ENCODE measurements at regions not wholly inside any gene's neighbourhood (a gene's known extent, or its start where the extent isn't known, plus 50 kb on each side); places are given as distances from the start of the nearest gene placed in this dataset.

GRCh38 chr3:5568451-5568850 is 380.9 kb downstream of the EDEM1 start:
- no peak overlapping the region for H3K27ac ChIP-seq (replicated peaks)
- DNase-seq: no peak
- TF ChIP-seq CTCF (IDR thresholded peaks at IDR 0.05; ENCODE audit: borderline replicate concordance): no peak
- H3K9me3 ChIP-seq (replicated peaks): peaks cover 29% of the 10 kb centered on the region
- no peak overlapping the region for H3K4me3 ChIP-seq
- intact Hi-C loops (cut with micrococcal nuclease): no loop called here
- H3K27me3 ChIP-seq (ENCODE audit: low read depth): no peaks in the 10 kb centered on the region
- H3K4me1 ChIP-seq: no peaks in the 10 kb centered on the region
- no peaks in the 10 kb centered on the region for H3K36me3 ChIP-seq

GRCh38 chr3:5569152-5569551 is 381.6 kb downstream of the EDEM1 start:
- H3K4me1 ChIP-seq: no peaks in the 10 kb centered on the region
- no peaks in the 10 kb centered on the region for H3K36me3 ChIP-seq
- H3K4me3 ChIP-seq: no peak overlapping the region
- no peak for TF ChIP-seq CTCF (IDR thresholded peaks at IDR 0.05; ENCODE audit: borderline replicate concordance)
- DNase-seq: no peak
- intact Hi-C loops (cut with micrococcal nuclease): no loop called here
- no peaks in the 10 kb centered on the region for H3K27me3 ChIP-seq (ENCODE audit: low read depth)
- no peak overlapping the region for H3K27ac ChIP-seq (replicated peaks)
- H3K9me3 ChIP-seq (replicated peaks): peaks cover 29% of the 10 kb centered on the region

GRCh38 chr3:5572168-5572567 is 384.7 kb downstream of the EDEM1 start:
- Histone ChIP-seq H3K27me3 (ENCODE audit: low read depth) (no peaks in the 10 kb centered on the region), H3K4me1 (no peaks in the 10 kb centered on the region), H3K9me3 (replicated peaks) (peaks cover 21% of the 10 kb centered on the region), H3K36me3 (no peaks in the 10 kb centered on the region), H3K27ac (replicated peaks) (no peak overlapping the region), H3K4me3 (no peak overlapping the region)
- intact Hi-C loops (cut with micrococcal nuclease): no loop called here
- no peak for TF ChIP-seq CTCF (IDR thresholded peaks at IDR 0.05; ENCODE audit: borderline replicate concordance)
- no peak for DNase-seq

- no peaks in the 10 kb centered on the region for H3K27me3 ChIP-seq (ENCODE audit: low read depth)
- no peaks in the 10 kb centered on the region for H3K9me3 ChIP-seq (replicated peaks)
- no peak overlapping the region for H3K4me3 ChIP-seq
- H3K27ac ChIP-seq (replicated peaks): no peak overlapping the region
- no peak for TF ChIP-seq CTCF (IDR thresholded peaks at IDR 0.05; ENCODE audit: borderline replicate concordance)
- intact Hi-C loops (cut with micrococcal nuclease): no loop called here
- no peak for DNase-seq
- H3K36me3 ChIP-seq: no peaks in the 10 kb centered on the region
- no peaks in the 10 kb centered on the region for H3K4me1 ChIP-seq
These were observed 388.9 kb downstream of the EDEM1 start for GRCh38 chr3:5576277-5577011.

- intact Hi-C loops (cut with micrococcal nuclease): no loop called here
- TF ChIP-seq CTCF (IDR thresholded peaks at IDR 0.05; ENCODE audit: borderline replicate concordance): no peak
- H3K9me3 ChIP-seq (replicated peaks): no peaks in the 10 kb centered on the region
- no peaks in the 10 kb centered on the region for H3K36me3 ChIP-seq
- no peak overlapping the region for H3K27ac ChIP-seq (replicated peaks)
- H3K4me1 ChIP-seq: no peaks in the 10 kb centered on the region
- H3K27me3 ChIP-seq (ENCODE audit: low read depth): no peaks in the 10 kb centered on the region
- no peak overlapping the region for H3K4me3 ChIP-seq
- no peak for DNase-seq
These were observed 391.7 kb downstream of the EDEM1 start for GRCh38 chr3:5579139-5579602.

All from left ventricle myocardium inferior (tissue), 1 donor.